OCI-LY3 (cell line): ENCODE measurements at regions not wholly inside any gene's neighbourhood (a gene's known extent, or its start where the extent isn't known, plus 50 kb on each side); places are given as distances from the start of the nearest gene placed in this dataset.

Source experiments
- H2AFZ ChIP-seq: fragments of 200-600, 300-600 bp; shearing (Covaris generic); 2 replicates; pipeline ENCODE4 v1.6.0; 2014; ENCODE audit warnings: antibody characterized with exemption, low read depth, low read length
- H3K27ac ChIP-seq: fragments of 200-600, 300-600 bp; sonication (generic); 2 replicates; pipeline ENCODE4 v1.5.1; 2014; ENCODE audit warnings: mild to moderate bottlenecking, low read length, moderate library complexity, mixed read lengths
- H3K27me3 ChIP-seq: fragments of 200-600, 300-600 bp; sonication (generic); 2 replicates; pipeline ENCODE4 v1.6.1; 2014; ENCODE audit warnings: low read depth, low read length, mixed read lengths
- H3K36me3 ChIP-seq: fragments of 200-600, 300-600 bp; sonication (generic); replicated peaks from 2 replicates; pipeline ENCODE3; 2014; ENCODE audit warnings: low read depth, low read length, mixed read lengths
- H3K4me1 ChIP-seq: fragments of 300-600, 200-600 bp; sonication (generic); 2 replicates; pipeline ENCODE4 v1.6.1; 2014; ENCODE audit warnings: low read length, mixed read lengths
- H3K4me2 ChIP-seq: fragments of 200-600, 300-600 bp; sonication (generic); 2 replicates; pipeline ENCODE4 v1.6.1; 2014; ENCODE audit warnings: low read length, mixed read lengths
- H3K4me3 ChIP-seq: fragments of 300-600, 200-600 bp; sonication (generic); 2 replicates; pipeline ENCODE4 v1.5.1; 2014; ENCODE audit warnings: antibody characterized with exemption, mild to moderate bottlenecking, low read length, moderate library complexity
- H3K79me2 ChIP-seq: fragments of 300-600, 200-600 bp; shearing (Covaris generic); 2 replicates; pipeline ENCODE4 v1.6.1; 2014; ENCODE audit warnings: mild to moderate bottlenecking, low read length, mixed read lengths
- H3K9ac ChIP-seq: fragments of 300-600, 200-600 bp; shearing (Covaris generic); 2 replicates; pipeline ENCODE4 v1.6.0; 2014; ENCODE audit warnings: mild to moderate bottlenecking, low read length, moderate library complexity
- H3K9me3 ChIP-seq: fragments of 200-600, 300-600 bp; shearing (Covaris generic); 2 replicates; pipeline ENCODE4 v1.6.1; 2014; ENCODE audit warnings: low read length, mixed read lengths; ENCODE audit not compliant: insufficient read depth
- H4K20me1 ChIP-seq: fragments of 200-600, 300-600 bp; sonication (generic); 2 replicates; pipeline ENCODE4 v1.6.1; 2016; ENCODE audit warnings: low read length, mixed read lengths; ENCODE audit not compliant: insufficient read depth
- CTCF ChIP-seq: fragments of 200-600, 300-600 bp; sonication (generic); IDR thresholded peaks from 2 replicates; pipeline ENCODE4 v1.5.1; 2014; ENCODE audit warnings: antibody characterized with exemption, low read length, low read depth
- EZH2phosphoT487 ChIP-seq: fragments of 200-600 bp; shearing (Covaris generic); IDR thresholded peaks from 2 replicates; pipeline ENCODE4 v1.6.1; 2018; ENCODE audit warnings: antibody characterized with exemption, mixed run types, low read depth

- no peak overlapping the region for H3K27ac ChIP-seq
- no peaks in the 10 kb centered on the region for H3K4me1 ChIP-seq
- no peaks in the 10 kb centered on the region for H3K9me3 ChIP-seq
- no peak overlapping the region for H3K4me3 ChIP-seq
- no peak overlapping the region for H3K4me2 ChIP-seq
- no peaks in the 10 kb centered on the region for H3K36me3 ChIP-seq
- H4K20me1 ChIP-seq: no peaks in the 10 kb centered on the region
- TF ChIP-seq EZH2phosphoT487: no peak
- no peak for TF ChIP-seq CTCF
- H3K9ac ChIP-seq: no peak overlapping the region
- no peaks in the 10 kb centered on the region for H3K79me2 ChIP-seq
- peaks cover 6% of the 10 kb centered on the region; the same call in 1 of the 2 replicates for H3K27me3 ChIP-seq
- no peak overlapping the region for H2AFZ ChIP-seq
Observed at GRCh38 chr3:5312290-5312689, 124.8 kb downstream of the EDEM1 start.

- peaks cover 4% of the 10 kb centered on the region; the same call in 1 of the 2 replicates for H3K27me3 ChIP-seq
- no peaks in the 10 kb centered on the region for H3K79me2 ChIP-seq
- no peaks in the 10 kb centered on the region for H3K4me1 ChIP-seq
- H2AFZ ChIP-seq: no peak overlapping the region
- no peak overlapping the region for H3K4me2 ChIP-seq
- no peak overlapping the region for H3K4me3 ChIP-seq
- no peaks in the 10 kb centered on the region for H4K20me1 ChIP-seq
- TF ChIP-seq CTCF: no peak
- TF ChIP-seq EZH2phosphoT487: no peak
- no peak overlapping the region for H3K27ac ChIP-seq
- no peaks in the 10 kb centered on the region for H3K36me3 ChIP-seq
- H3K9ac ChIP-seq: no peak overlapping the region
- H3K9me3 ChIP-seq: no peaks in the 10 kb centered on the region
Observed at GRCh38 chr3:5314897-5315296, 127.4 kb downstream of the EDEM1 start.

- Histone ChIP-seq H3K9ac (no peak overlapping the region), H3K36me3 (no peaks in the 10 kb centered on the region), H3K4me2 (no peak overlapping the region), H3K27me3 (peaks cover 13% of the 10 kb centered on the region; the same call in 1 of the 2 replicates), H3K4me1 (no peaks in the 10 kb centered on the region), H4K20me1 (no peaks in the 10 kb centered on the region), H3K9me3 (no peaks in the 10 kb centered on the region), H3K79me2 (no peaks in the 10 kb centered on the region), H2AFZ (no peak overlapping the region), H3K4me3 (no peak overlapping the region), H3K27ac (no peak overlapping the region)
- no peak for TF ChIP-seq CTCF
- no peak for TF ChIP-seq EZH2phosphoT487
Observed at GRCh38 chr3:5317557-5317956, 130.1 kb downstream of the EDEM1 start.

GRCh38 chr3:5319454-5319853, 131.9 kb downstream of the EDEM1 start:
- H3K27me3 ChIP-seq: peaks cover 23% of the 10 kb centered on the region; the same call in 1 of the 2 replicates
- TF ChIP-seq EZH2phosphoT487 (no peak), CTCF (no peak)
- no peaks in the 10 kb centered on the region for H3K4me1 ChIP-seq
- no peak overlapping the region for H3K4me3 ChIP-seq
- H3K9me3 ChIP-seq: no peaks in the 10 kb centered on the region
- no peak overlapping the region for H2AFZ ChIP-seq
- H3K4me2 ChIP-seq: no peak overlapping the region
- no peaks in the 10 kb centered on the region for H3K79me2 ChIP-seq
- H3K27ac ChIP-seq: no peak overlapping the region
- no peaks in the 10 kb centered on the region for H3K36me3 ChIP-seq
- H4K20me1 ChIP-seq: no peaks in the 10 kb centered on the region
- no peak overlapping the region for H3K9ac ChIP-seq
